NCI-H1930 (cell line): ENCODE measurements at regions not wholly inside any gene's neighbourhood (a gene's known extent, or its start where the extent isn't known, plus 50 kb on each side); places are given as distances from the start of the nearest gene placed in this dataset.
"Not testable (repeated sequence)": the region's sequence is repeated elsewhere in the genome, so short reads cannot be mapped to it uniquely, and the experiment has no call there.

Source experiments
- DNase-seq, 2 experiments: peaks; one replicate each; lab custom pipeline; 2025; lab: John Stamatoyannopoulos, UW

DNA sequence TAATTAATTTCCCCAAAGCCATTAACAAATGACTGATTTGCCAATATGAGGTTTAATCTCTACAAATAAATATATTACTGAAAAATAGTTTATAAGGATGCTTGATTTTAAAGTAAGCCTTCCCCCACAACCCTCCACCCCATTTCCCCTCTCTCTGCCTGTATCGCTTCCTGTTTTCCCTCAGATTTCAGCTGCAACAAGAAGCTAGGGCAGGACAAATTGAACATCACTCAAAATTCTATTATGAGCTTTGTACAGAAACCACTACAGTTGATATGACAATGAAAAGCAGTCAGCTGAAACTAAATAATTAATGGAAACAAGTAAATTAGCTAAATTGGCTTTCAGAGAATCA, 109.0 kb upstream of the SP4 start:
- DNase-seq: peak in 1 of 2 experiments; percentile 39

GRCh38 chr7:21326241-21326640, 101.6 kb upstream of the SP4 start:
- DNase-seq: no peak

DNA sequence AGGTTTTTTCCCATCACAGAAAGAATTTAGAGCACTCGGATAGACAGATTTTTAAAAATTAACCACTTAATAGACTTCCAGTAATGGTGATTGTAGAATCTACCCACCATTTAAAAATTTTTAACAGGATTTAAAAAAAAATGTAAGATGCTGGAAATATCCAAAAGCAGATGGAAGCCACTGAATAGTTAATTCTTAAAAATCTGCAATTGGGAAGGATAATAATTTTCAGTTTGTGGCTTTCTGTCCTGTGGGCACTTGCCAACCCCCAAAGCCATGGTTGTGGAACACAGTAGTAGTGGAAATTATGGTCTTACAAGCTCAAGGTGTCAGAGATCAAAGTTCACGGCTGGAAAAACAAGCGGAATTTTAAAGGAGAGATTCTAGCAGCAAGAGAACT, 101.0 kb upstream of the SP4 start:
- no peak for DNase-seq

DNA sequence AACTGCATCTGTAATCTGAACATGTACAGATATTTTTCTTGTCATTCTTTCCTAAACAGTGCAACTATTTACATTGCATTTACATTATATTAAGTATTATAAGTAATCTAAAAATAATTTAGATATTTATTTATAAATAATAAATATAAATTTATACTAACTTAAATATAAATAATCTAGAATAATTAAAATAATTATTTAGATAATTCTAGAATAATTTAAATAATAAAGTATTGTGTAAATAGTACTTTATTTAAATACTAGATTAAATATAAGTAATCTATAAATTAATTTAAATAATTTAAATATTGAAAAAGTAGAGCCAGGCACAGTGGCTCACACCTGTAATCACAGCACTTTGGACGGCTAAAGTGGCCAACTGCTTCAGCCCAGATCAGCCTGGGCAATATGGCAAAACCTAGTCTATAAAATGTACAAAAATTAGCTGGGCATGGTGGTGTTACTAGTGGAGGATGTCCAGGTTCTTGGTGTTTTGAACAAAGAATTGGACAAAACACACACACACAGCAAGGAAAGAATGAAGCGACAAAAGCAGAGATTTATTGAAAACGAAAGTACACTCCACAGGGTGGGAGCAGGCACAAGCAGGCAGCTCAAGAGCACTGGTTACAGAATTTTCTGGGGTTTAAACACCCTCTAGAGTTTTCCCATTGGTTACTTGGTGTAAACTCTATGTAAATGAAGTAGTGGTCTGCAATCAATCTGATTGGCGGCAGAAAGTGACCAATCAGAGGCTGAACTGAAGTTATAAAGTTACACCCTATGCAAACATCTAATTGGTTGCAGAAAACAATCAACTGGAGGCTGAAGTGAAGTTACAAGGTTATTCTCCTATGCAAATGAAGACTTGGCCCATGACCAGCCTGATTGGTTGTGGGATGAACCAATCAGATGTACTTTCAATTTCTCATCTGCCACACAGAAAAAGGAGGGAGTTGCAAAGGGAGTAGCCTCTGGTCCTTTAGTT, 100.2 kb upstream of the SP4 start:
- DNase-seq: no peak

DNA sequence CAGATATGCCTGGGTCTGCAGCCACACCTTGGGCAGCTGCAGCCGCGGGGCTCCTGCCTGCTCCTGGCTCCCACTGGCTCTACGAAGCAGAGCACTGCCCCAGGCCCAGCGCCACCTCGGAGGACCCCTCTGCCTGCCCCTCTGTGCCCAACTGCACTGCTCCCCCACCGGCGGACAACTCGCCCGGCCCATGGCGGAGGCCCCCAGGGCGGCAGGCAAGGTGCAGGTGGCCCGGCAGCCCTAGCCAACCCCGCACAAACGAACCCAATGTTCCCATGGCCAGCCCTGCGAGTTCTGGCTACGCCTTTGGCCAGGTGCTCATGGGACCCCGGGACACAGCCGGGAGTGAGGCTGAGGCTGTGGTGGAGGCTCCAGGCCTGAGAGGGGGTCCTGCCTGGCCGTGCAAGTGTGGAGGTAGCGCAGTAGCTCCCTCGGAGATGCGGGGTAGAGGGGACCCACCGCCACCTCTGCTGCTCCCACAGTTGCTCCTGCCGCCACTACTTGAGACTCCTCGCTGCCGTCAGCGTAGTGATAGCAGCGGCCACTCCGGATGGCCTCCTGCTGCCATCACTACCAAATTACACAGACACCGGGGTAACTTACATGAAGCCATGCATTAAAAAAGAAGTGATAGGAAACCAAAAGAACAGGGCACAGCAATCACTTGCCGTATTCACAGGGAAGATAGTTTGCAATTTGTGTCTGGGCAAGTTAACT, 97.3 kb upstream of the SP4 start:
- no peak for DNase-seq

DNA sequence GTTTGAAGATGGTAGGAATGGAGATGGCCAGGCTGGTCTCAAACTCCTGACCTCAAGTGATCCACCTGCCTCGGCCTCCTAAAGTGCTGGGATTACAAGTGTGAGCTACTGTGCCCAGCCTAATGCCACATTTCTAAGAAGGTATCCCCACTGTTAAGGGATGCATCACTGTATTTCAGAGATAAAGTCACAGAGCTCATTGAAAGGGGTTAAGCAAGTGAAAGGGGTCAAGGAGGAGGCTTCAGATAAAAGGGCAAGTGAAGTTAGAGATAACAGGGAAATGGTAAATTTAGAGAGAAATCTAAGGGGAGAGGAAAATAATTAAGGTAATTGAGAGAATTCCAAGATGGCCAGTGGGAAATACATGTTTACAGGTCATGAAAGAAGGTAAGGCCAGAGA, 93.0 kb upstream of the SP4 start:
- DNase-seq: no peak

GRCh38 chr7:21336743-21337142, 91.1 kb upstream of the SP4 start:
- DNase-seq: no peak

DNA sequence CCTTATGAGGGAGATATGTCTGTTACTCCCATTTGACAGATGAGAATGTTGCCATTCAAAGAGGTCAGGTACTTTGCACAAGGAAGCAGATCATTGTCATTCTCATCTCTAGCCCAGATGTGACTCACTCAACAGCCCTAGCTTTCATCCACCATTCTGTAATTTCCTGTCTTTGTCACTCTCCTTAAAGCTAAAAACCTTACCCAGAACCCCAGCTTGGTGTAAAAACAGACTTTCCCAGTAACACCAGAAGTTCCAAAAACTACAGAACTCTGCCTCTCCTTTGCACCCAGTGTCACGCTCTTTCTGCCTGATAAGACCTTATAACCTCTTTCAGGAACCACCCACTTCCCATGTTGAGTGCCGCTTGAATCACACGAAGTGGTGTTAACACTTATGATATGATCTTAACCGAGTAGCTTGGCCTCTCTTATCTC, 89.1 kb upstream of the SP4 start:
- DNase-seq: no peak

GRCh38 chr7:21344900-21345299, 83.0 kb upstream of the SP4 start:
- not testable (repeated sequence) for DNase-seq

- no peak for DNase-seq
Observed at GRCh38 chr7:21345361-21345760, 82.5 kb upstream of the SP4 start.

DNA sequence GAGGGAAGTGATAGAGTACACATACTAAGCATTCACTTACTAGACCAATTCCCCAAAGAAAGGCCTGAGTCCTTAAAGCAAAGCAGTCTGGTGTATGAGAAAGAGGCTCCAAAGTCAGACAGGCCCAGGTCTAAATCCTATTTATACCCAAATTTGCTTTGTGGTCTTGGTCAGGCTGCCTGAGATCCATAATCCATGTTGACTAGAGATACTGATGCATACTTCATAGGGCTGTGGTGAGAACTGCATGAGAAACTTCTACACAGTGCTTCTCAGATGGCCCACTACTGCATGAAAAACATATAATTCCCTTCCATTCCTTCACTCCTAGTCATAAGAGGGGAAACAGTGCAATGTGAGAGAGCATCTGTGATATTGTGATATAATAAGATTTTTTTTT, 81.6 kb upstream of the SP4 start:
- DNase-seq: no peak

GRCh38 chr7:21352540-21353387, 75.1 kb upstream of the SP4 start:
- DNase-seq: no peak

- no peak for DNase-seq
Observed at GRCh38 chr7:21353388-21353780, 74.5 kb upstream of the SP4 start.

DNA sequence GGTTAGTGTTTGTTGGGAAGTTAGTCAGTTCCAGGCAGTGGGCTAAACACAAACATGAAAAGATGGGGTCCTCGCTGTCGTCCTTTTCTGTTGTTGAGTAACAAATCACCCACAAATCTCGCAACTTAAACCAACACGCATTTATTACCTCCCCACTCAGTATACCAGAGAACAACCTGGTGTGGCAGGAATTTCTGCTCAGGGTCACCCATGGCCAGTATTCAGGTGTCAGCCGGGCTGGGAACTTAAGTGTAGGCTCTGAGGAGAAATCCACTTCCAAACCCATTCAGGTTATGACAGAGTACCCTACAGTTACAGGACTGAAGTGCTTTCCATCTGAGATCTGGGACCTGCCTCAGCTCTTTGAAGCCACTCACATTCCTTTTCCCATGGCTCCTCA, 73.6 kb upstream of the SP4 start:
- DNase-seq: no peak

DNA sequence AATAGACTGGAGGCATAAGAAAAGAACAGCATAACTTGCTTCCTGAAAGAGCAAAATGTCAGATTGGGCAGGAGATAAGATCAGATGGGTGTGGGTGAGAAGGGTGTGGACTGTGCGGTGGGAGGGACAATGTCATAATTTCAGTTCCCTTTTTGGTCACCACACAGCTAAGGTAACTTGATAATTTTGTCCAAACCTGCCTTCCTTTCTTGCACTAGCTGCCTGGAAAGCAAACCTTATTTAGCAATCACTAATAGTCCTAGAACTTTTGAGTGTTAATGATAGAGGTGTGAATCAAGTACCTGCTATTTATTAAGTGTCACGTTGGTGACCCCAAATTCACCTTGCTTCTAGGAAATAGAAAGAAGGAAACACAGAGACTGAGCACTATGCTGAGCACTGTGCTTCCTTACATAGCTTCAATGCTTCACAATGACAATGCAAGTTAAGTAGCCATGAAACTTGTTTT, 72.4 kb upstream of the SP4 start:
- DNase-seq: no peak

- no peak for DNase-seq
Observed at GRCh38 chr7:21356616-21357015, 71.3 kb upstream of the SP4 start.

DNA sequence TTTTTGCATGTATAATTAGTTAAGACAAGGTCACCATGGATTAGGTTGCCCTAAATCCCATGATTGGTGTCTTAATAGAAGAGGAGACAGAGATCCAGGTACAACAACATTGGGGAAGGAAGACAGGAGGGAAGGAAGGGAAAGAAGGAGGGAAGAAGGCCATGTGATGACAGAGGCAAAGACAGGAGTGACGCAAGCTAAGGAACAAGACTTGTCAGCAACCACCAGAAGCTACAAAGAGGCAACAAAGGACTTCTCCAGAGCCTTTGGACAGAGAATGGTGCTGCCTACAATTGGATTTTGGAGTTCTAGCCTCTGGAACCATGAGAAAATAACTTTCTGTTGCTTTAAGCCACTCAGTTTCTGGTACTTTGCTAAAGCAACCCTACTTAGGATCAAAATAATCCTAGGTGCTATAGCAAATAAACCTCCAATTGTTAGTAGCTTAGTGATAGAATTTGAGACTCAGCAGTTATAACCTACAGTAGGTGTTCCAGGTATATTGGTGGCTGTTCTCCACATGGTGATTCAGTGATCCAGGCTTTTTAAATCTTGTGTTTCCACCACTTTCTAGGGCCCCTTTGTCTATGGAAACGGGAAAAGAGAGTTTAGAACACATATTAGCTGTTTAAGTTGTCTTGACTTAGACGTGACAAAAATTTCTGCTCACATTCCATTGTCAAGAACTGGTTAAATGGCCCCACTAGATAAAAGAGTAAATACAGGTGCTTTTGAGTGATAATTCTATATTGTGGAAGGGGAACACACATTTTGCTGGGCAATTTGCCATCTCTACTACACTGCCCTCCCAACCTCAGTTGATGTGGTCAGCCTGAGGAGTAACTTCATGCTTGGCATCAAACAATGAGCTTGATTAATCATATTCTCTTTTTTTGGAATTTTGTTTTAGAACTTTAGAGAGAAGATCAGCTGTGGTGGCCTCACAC, 70.5 kb upstream of the SP4 start:
- DNase-seq: no peak

GRCh38 chr7:21358648-21359047, 69.2 kb upstream of the SP4 start:
- no peak for DNase-seq

GRCh38 chr7:21359163-21359562, 68.7 kb upstream of the SP4 start:
- no peak for DNase-seq

GRCh38 chr7:21361413-21362125, 66.3 kb upstream of the SP4 start:
- no peak for DNase-seq
